ENCODE measurements at regions not wholly inside any gene's neighbourhood (a gene's known extent, or its start where the extent isn't known, plus 50 kb on each side); places are given as distances from the start of the nearest gene placed in this dataset.

- Histone ChIP-seq H3K79me2 (ENCODE audit: control insufficient read depth, insufficient read depth, low read length) (no peaks in the 10 kb centered on the region), H3K4me1 (ENCODE audit: control insufficient read depth in 2 of 2, insufficient read depth in 2 of 2, low read length in 2 of 2) (no peaks in the 10 kb centered on the region), H3K9ac (ENCODE audit: low read length) (no peak overlapping the region), H3K36me3 (replicated peaks in 1 of 2; ENCODE audit: control extremely low read depth in 1 of 2, control insufficient read depth in 1 of 2, extremely low read depth in 1 of 2, insufficient read depth in 2 of 2, low read length in 1 of 2) (no peaks in the 10 kb centered on the region), H4K20me1 (ENCODE audit: control insufficient read depth, insufficient read depth, low read length, poor library complexity, severe bottlenecking) (no peaks in the 10 kb centered on the region), H3K4me3 (ENCODE audit: control extremely low read depth in 1 of 5, extremely low read depth in 1 of 5, insufficient read depth in 1 of 5, low read depth in 2 of 5, low read length in 4 of 5) (no peak overlapping the region), H2AFZ (ENCODE audit: insufficient read depth, low read depth, low read length, poor library complexity, severe bottlenecking) (no peak overlapping the region), H3K27ac (ENCODE audit: low read length in 2 of 2) (no peak overlapping the region), H3K4me2 (replicated peaks; ENCODE audit: low read depth, low read length, poor library complexity, severe bottlenecking) (no peak overlapping the region), H3K27me3 (replicated peaks in 1 of 4; ENCODE audit: control extremely low read depth in 1 of 4, control insufficient read depth in 3 of 4, insufficient read depth in 4 of 4, low read length in 3 of 4) (no peaks in the 10 kb centered on the region), H3K9me3 (ENCODE audit: control extremely low read depth in 1 of 3, control insufficient read depth in 2 of 3, insufficient read depth in 1 of 3, low read length in 2 of 3) (no peaks in the 10 kb centered on the region)
- POLR2A ChIA-PET = no interaction called here
- ATAC-seq (ENCODE audit: low read depth) = no peak
- Mint-ChIP-seq H3K27me3 (no peaks in the 10 kb centered on the region), H3K27ac (no peak overlapping the region), H3K9me3 (ENCODE audit: insufficient read depth) (no peaks in the 10 kb centered on the region), H3K4me3 (no peak overlapping the region), H3K4me1 (no peaks in the 10 kb centered on the region)
- CTCF ChIA-PET = no interaction called here
- WGBS (ENCODE audit: insufficient coverage) = no CpG with 5 or more reads among the region's 3 CpGs
- TF ChIP-seq CTCF (IDR thresholded peaks at IDR 0.05) (no peak), EZH2 (IDR thresholded peaks at IDR 0.05; ENCODE audit: borderline replicate concordance, insufficient read depth, low read depth, low read length, poor library complexity, severe bottlenecking) (no peak)
- DNase-seq = no peak
- intact Hi-C loops (cut with micrococcal nuclease) = no loop called here
These were observed 599.2 kb downstream of the COL12A1 start for GRCh38 chr6:74606582-74607071.

DNA sequence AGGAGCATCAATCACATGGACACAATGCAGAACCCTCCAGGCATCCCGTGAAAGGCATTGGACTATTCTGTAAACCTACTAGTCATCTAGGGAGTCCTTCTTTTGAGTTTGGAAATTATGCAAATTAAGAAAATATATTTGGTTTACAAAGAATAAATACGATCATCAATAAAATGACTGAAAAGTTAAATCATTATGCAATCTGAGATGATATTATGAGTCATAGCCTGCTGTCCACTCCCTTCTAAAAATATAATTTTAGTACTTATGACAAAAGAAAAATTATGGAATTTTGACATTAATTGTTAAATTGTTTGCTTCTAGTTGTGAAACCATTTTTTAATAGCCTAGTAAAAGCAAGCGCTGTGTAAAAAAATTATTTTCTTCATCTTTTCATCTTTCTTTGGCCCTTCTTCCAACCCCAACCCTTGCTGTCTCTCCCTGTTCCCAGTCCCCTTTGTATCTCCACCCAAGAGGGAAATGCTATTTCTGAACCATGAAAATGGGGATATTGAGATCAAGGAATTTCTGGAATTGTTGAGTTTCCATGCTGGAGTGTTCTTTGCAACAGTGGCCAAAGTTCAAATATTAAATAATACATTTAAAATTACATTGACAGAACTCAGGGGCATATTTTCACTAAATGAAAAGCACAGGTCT is 599.8 kb downstream of the COL12A1 start:
- no peak overlapping the region for H3K4me2 ChIP-seq (replicated peaks; ENCODE audit: low read depth, low read length, poor library complexity, severe bottlenecking)
- ATAC-seq (ENCODE audit: low read depth) = no peak

More for the DNA sequence above, 599.8 kb downstream of the COL12A1 start:
- no peaks in the 10 kb centered on the region for H3K4me1 Mint-ChIP-seq
- no peaks in the 10 kb centered on the region for H3K9me3 Mint-ChIP-seq (ENCODE audit: insufficient read depth)
- Histone ChIP-seq H3K4me3 (ENCODE audit: control extremely low read depth in 1 of 5, extremely low read depth in 1 of 5, insufficient read depth in 1 of 5, low read depth in 2 of 5, low read length in 4 of 5) (no peak overlapping the region), H3K27ac (ENCODE audit: low read length in 2 of 2) (no peak overlapping the region), H3K27me3 (replicated peaks in 1 of 4; ENCODE audit: control extremely low read depth in 1 of 4, control insufficient read depth in 3 of 4, insufficient read depth in 4 of 4, low read length in 3 of 4) (no peaks in the 10 kb centered on the region), H3K79me2 (ENCODE audit: control insufficient read depth, insufficient read depth, low read length) (no peaks in the 10 kb centered on the region), H3K36me3 (replicated peaks in 1 of 2; ENCODE audit: control extremely low read depth in 1 of 2, control insufficient read depth in 1 of 2, extremely low read depth in 1 of 2, insufficient read depth in 2 of 2, low read length in 1 of 2) (no peaks in the 10 kb centered on the region), H3K4me1 (ENCODE audit: control insufficient read depth in 2 of 2, insufficient read depth in 2 of 2, low read length in 2 of 2) (no peaks in the 10 kb centered on the region), H3K9ac (ENCODE audit: low read length) (no peak overlapping the region), H3K9me3 (ENCODE audit: control extremely low read depth in 1 of 3, control insufficient read depth in 2 of 3, insufficient read depth in 1 of 3, low read length in 2 of 3) (no peaks in the 10 kb centered on the region), H2AFZ (ENCODE audit: insufficient read depth, low read depth, low read length, poor library complexity, severe bottlenecking) (no peak overlapping the region), H4K20me1 (ENCODE audit: control insufficient read depth, insufficient read depth, low read length, poor library complexity, severe bottlenecking) (no peaks in the 10 kb centered on the region)
- H3K27me3 Mint-ChIP-seq = no peaks in the 10 kb centered on the region
- ChIA-PET CTCF (no interaction called here), POLR2A (no interaction called here)
- intact Hi-C loops (cut with micrococcal nuclease) = no loop called here
- TF ChIP-seq EZH2 (IDR thresholded peaks at IDR 0.05; ENCODE audit: borderline replicate concordance, insufficient read depth, low read depth, low read length, poor library complexity, severe bottlenecking) (no peak), CTCF (IDR thresholded peaks at IDR 0.05) (no peak)
- H3K4me3 Mint-ChIP-seq = no peak overlapping the region
- no peak overlapping the region for H3K27ac Mint-ChIP-seq
- no peak for DNase-seq
- no CpG with 5 or more reads among the region's 3 CpGs for WGBS (ENCODE audit: insufficient coverage)
